ENCODE measurements at regions not wholly inside any gene's neighbourhood (a gene's known extent, or its start where the extent isn't known, plus 50 kb on each side); places are given as distances from the start of the nearest gene placed in this dataset.

- Mint-ChIP-seq H3K27ac (ENCODE audit: unreplicated experiment) (no peak overlapping the region), H3K36me3 (ENCODE audit: low read depth, unreplicated experiment) (no peaks in the 10 kb centered on the region), H3K9me3 (ENCODE audit: unreplicated experiment) (no peaks in the 10 kb centered on the region), H3K4me3 (ENCODE audit: unreplicated experiment) (no peak overlapping the region), H3K4me1 (ENCODE audit: unreplicated experiment) (no peaks in the 10 kb centered on the region), H3K27me3 (ENCODE audit: unreplicated experiment) (no peaks in the 10 kb centered on the region)
- no peak for TF ChIP-seq CTCF (IDR thresholded peaks at IDR 0.05; ENCODE audit: unreplicated experiment)
- no peak for DNase-seq (ENCODE audit: low spot score)
Observed at GRCh38 chr11:128250482-128250881, 336.9 kb downstream of the ETS1 start.

GRCh38 chr11:128246810-128247594 lies 340.4 kb downstream of the ETS1 start:
- no peak for TF ChIP-seq CTCF (IDR thresholded peaks at IDR 0.05; ENCODE audit: unreplicated experiment)
- Mint-ChIP-seq H3K36me3 (ENCODE audit: low read depth, unreplicated experiment) (no peaks in the 10 kb centered on the region), H3K27ac (ENCODE audit: unreplicated experiment) (no peak overlapping the region), H3K4me3 (ENCODE audit: unreplicated experiment) (no peak overlapping the region), H3K9me3 (ENCODE audit: unreplicated experiment) (no peaks in the 10 kb centered on the region), H3K4me1 (ENCODE audit: unreplicated experiment) (no peaks in the 10 kb centered on the region), H3K27me3 (ENCODE audit: unreplicated experiment) (no peaks in the 10 kb centered on the region)
- DNase-seq (ENCODE audit: low spot score): no peak

- no peak overlapping the region for H3K4me3 Mint-ChIP-seq (ENCODE audit: unreplicated experiment)
- H3K9me3 Mint-ChIP-seq (ENCODE audit: unreplicated experiment): no peaks in the 10 kb centered on the region
- no peaks in the 10 kb centered on the region for H3K27me3 Mint-ChIP-seq (ENCODE audit: unreplicated experiment)
- no peak overlapping the region for H3K27ac Mint-ChIP-seq (ENCODE audit: unreplicated experiment)
- no peak for DNase-seq (ENCODE audit: low spot score)
- no peaks in the 10 kb centered on the region for H3K36me3 Mint-ChIP-seq (ENCODE audit: low read depth, unreplicated experiment)
- TF ChIP-seq CTCF (IDR thresholded peaks at IDR 0.05; ENCODE audit: unreplicated experiment): no peak
- no peaks in the 10 kb centered on the region for H3K4me1 Mint-ChIP-seq (ENCODE audit: unreplicated experiment)
Observed at GRCh38 chr11:128246364-128246801, 341.0 kb downstream of the ETS1 start.

DNA sequence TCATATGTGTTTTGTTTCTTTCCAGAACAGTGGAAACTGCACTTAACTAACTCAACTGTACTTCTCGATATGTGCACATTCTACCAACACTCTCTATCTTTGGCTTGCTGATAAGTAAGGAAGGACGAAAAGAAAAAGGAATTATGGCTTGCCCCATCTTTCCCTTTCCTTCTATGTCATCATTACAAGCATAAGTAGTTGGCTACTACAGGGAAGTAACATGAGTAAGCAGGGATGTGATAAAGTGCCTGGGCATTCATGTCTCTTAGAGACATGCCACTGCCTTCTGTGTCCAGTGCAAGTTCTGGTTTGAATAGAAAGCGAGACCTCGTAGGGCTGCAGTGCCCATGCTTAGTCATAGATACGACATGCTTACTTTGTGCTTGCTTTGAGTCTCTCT lies 342.5 kb downstream of the ETS1 start:
- Mint-ChIP-seq H3K9me3 (ENCODE audit: unreplicated experiment) (no peaks in the 10 kb centered on the region), H3K36me3 (ENCODE audit: low read depth, unreplicated experiment) (no peaks in the 10 kb centered on the region), H3K27ac (ENCODE audit: unreplicated experiment) (no peak overlapping the region), H3K4me1 (ENCODE audit: unreplicated experiment) (no peaks in the 10 kb centered on the region), H3K4me3 (ENCODE audit: unreplicated experiment) (no peak overlapping the region), H3K27me3 (ENCODE audit: unreplicated experiment) (no peaks in the 10 kb centered on the region)
- TF ChIP-seq CTCF (IDR thresholded peaks at IDR 0.05; ENCODE audit: unreplicated experiment): no peak
- no peak for DNase-seq (ENCODE audit: low spot score)

DNA sequence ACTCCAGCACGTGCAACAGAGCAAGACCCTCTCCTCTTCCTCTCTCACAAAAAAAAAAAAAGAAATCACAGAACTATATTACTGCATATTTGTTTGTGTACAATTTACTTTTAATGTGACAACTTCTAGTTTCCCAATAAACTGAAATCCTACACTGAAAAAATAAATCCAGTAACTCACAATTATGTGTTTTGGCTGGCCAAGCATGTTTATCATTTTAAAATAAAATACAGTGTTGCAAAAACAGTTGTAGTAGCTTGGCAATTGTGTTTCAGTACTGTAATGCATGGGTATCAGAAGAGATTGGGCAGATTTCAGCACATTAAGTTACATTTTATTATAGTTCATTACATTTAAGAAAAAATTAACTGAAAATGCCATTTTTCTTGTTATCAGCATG lies 344.9 kb downstream of the ETS1 start:
- DNase-seq (ENCODE audit: low spot score): no peak
- no peak for TF ChIP-seq CTCF (IDR thresholded peaks at IDR 0.05; ENCODE audit: unreplicated experiment)
- no peaks in the 10 kb centered on the region for H3K4me1 Mint-ChIP-seq (ENCODE audit: unreplicated experiment)
- no peak overlapping the region for H3K27ac Mint-ChIP-seq (ENCODE audit: unreplicated experiment)
- H3K9me3 Mint-ChIP-seq (ENCODE audit: unreplicated experiment): no peaks in the 10 kb centered on the region
- no peak overlapping the region for H3K4me3 Mint-ChIP-seq (ENCODE audit: unreplicated experiment)
- no peaks in the 10 kb centered on the region for H3K36me3 Mint-ChIP-seq (ENCODE audit: low read depth, unreplicated experiment)
- H3K27me3 Mint-ChIP-seq (ENCODE audit: unreplicated experiment): no peaks in the 10 kb centered on the region
